Amniotic epithelial cell (primary cell): ENCODE measurements at regions not wholly inside any gene's neighbourhood (a gene's known extent, or its start where the extent isn't known, plus 50 kb on each side); places are given as distances from the start of the nearest gene placed in this dataset.
"Not testable (repeated sequence)": the region's sequence is repeated elsewhere in the genome, so short reads cannot be mapped to it uniquely, and the experiment has no call there.

Experiments
- DNase-seq: peaks from one replicate; pipeline ENCODE4 v3.0.0-alpha.2; 2010; ENCODE audit warnings: low read depth

DNA sequence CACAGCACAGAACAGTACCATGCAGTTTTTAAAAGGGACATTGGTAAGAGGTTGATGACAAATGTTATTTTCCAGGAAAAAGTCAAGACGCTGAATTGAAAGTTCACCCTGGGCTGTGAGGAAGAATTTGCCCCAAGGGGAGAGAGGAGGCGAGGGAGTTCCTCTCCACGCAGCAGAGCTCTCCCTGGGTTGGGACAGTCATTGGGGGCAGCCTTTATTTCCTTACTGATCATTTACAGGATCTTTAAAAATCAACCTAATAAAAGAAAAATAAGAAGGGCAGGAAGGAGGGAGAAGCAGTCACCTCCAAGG, 49.9 kb upstream of the WNT7B start:
- DNase-seq: no peak

GRCh38 chr22:46027211-46028105, 50.5 kb upstream of the WNT7B start:
- DNase-seq: no peak

- DNase-seq: no peak
Observed at GRCh38 chr22:46028106-46028991, 51.4 kb upstream of the WNT7B start.

DNA sequence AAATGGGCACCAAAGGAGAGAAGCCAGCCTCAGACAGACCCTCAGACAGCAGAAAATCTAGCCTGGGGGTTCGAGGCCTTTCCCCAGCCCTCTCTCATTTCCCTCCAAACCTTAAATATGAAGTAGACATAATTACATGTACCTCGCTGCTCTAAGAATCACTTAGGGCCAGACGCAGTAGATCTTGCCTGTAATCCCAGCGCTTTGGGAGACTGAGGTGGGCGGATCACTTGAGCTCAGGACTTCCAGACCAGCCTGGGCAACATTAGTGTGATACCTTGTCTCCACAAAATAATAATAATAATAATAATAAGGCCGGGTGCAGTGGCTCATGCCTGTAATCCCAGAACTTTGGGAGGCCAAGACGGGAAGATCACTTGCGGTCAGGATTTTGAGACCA, 52.1 kb upstream of the WNT7B start:
- no peak for DNase-seq

- DNase-seq: no peak
Observed at GRCh38 chr22:46029574-46030200, 52.7 kb upstream of the WNT7B start.

GRCh38 chr22:46030231-46030880, 53.4 kb upstream of the WNT7B start:
- no peak for DNase-seq

DNA sequence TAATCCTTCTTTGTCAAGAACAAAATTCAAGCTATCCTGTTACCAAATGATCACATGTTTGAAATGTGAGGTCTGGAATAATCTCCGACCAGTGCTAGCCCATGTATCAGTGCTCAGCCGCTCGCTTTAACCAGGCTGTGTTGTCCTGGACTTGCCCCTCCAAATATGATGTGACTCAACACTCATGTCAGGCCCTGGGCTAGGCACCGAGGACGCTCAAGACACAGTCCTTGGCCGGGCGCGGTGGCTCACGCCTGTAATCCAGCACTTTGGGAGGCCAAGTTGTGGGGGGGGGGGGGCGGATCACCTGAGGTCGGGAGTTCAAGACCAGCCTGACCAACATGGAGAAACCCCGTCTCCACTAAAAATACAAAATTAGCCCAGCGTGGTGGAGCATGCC, 54.1 kb upstream of the WNT7B start:
- DNase-seq: no peak

GRCh38 chr22:46031557-46031956, 54.6 kb upstream of the WNT7B start:
- no peak for DNase-seq

GRCh38 chr22:46031965-46032851, 55.2 kb upstream of the WNT7B start:
- no peak for DNase-seq

- no peak for DNase-seq
Observed at GRCh38 chr22:46033256-46034200, 56.6 kb upstream of the WNT7B start.

DNA sequence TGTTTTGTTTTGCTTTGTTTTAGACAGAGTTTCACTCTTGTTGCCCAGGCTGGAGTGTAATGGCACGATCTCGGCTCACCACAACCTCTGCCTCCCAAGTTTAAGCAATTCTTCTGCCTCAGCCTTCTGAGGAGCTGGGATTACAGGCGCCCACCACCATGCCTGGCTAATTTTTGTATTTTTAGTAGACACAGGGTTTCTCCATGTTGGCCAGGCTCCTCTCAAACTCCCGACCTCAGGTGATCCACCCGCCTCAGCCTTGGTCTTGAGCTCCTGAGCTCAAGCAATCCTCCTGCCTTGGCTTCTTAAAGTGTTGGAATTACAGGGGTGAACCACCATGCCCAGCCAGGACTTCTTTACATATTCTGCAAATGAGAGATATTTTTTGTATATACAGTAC, 57.5 kb upstream of the WNT7B start:
- DNase-seq: not testable (repeated sequence)

GRCh38 chr22:46035380-46035741, 58.4 kb upstream of the WNT7B start:
- no peak for DNase-seq

DNA sequence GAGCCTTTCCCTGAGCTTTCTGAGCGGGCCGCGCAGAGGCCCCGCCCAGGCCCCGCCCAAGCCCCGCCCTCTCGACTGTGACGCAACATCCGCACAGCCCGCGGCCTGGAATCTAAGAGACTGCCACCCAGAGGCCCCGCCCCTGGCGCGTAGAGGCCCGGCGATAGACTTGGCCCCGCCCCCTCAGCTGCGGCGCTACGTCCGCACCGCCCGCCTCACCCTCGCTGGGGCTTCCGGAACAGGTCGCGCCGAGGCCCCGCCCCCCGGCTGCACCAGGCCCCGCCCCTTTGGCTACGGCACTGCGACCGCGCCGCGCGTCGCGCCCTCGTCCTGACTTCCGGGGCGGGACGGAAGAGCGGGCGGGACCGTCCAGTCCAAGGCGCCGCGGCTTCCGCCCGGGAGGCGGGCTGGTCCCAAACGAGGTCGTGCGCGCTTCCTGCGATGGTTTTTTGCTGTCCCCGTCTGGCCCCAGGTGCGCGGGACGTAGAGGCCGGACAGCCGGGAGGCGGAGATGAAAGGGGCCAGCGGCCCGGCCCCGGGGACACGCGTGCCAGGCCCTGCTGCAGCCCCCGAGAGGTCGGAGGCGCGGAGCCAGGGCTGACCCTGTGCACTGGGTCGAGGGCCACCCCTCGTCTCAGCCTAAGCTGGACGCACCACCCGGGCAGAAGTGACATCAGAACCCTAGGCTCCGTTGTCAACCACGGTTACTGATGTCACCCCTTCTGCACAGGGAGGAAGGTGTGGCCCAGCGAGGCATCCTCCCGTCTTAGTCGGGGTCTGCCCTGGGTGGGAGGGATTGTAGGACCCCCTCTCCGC, 59.0 kb upstream of the WNT7B start:
- DNase-seq: peak; percentile 96

DNA sequence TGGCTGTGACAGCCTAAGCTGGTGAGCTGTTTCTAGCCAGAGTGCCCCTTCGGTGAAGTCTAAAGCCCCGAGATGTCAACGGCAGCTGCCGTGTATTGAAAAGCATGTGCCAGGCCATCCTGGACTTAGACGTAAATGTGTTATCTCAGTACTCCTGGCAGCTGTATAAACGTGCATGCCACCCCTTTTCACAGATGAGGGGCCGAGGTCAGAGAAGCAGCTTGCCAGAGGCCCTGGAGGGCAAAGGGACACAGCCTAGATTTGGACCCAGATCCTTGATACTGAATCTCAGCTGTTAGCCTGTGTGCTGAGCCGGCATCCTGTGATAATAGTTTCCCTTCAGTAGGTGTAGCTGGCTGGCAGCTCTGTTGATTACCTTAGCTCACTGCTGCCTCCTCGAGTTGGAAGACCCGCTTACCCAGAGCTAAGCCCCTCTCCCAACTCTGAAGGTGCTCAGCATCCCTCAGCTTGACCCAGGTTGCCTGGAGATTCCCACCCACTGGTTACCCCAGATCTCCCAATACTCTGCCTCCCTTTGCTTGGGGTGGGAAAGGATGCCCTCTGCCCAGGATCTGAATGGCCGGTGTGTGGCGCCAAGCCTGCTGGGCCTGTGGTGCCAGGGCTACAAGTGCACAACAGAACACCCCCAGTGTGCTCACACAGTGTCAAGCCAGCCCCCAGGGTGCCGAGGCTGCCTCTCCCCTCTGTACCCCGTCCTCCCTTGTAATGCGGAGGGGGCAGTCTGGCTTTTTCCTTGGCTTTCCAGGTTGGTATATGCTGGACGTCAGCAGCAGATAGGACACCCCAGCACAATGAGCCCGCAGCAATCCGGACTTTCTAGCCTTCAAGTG, 59.8 kb upstream of the WNT7B start:
- no peak for DNase-seq

- no peak for DNase-seq
Observed at GRCh38 chr22:46038174-46038487, 61.2 kb upstream of the WNT7B start.

GRCh38 chr22:46038516-46039430, 61.8 kb upstream of the WNT7B start:
- DNase-seq: no peak

- DNase-seq: no peak
Observed at GRCh38 chr22:46039535-46039934, 62.6 kb upstream of the WNT7B start.
